ENCODE measurements at regions not wholly inside any gene's neighbourhood (a gene's known extent, or its start where the extent isn't known, plus 50 kb on each side); places are given as distances from the start of the nearest gene placed in this dataset.

DNA sequence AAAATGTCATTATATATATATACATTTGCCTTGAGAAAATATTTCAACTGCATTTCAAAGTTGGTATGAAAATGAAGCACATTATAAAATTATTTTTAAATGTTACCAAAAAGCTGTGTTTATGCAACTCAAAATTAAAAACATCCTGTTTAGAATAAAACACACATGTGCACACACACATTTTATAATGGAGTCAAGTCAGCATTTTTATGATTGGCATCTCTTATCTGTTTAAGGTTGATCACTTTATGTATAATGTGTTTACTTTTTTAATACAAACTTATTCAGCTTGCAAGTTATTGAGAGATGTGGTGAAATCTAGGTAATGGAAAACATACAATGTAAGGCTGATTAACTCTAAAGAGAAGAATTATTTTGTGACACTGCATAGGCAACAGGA is 80.4 kb downstream of the IFI44 start:
- no peak overlapping the region for H3K4me3 Mint-ChIP-seq
- Histone ChIP-seq H3K27me3 (ENCODE audit: control insufficient read depth, insufficient read depth, low read length, poor library complexity, severe bottlenecking) (no peaks in the 10 kb centered on the region), H3K27ac (ENCODE audit: low read depth, low read length) (no peak overlapping the region), H3K36me3 (ENCODE audit: control insufficient read depth, insufficient read depth, low read length) (no peaks in the 10 kb centered on the region), H3K9me3 (ENCODE audit: control insufficient read depth, low read length) (no peaks in the 10 kb centered on the region), H3K4me3 (ENCODE audit: low read length) (no peak overlapping the region), H3K4me1 (ENCODE audit: control insufficient read depth, insufficient read depth, low read length) (no peaks in the 10 kb centered on the region), H3K9ac (ENCODE audit: extremely low read depth, low read length, poor library complexity, severe bottlenecking) (no peak overlapping the region)
- no peaks in the 10 kb centered on the region for H3K4me1 Mint-ChIP-seq
- no peak overlapping the region for H3K27ac Mint-ChIP-seq
- TF ChIP-seq, protein P1, sequence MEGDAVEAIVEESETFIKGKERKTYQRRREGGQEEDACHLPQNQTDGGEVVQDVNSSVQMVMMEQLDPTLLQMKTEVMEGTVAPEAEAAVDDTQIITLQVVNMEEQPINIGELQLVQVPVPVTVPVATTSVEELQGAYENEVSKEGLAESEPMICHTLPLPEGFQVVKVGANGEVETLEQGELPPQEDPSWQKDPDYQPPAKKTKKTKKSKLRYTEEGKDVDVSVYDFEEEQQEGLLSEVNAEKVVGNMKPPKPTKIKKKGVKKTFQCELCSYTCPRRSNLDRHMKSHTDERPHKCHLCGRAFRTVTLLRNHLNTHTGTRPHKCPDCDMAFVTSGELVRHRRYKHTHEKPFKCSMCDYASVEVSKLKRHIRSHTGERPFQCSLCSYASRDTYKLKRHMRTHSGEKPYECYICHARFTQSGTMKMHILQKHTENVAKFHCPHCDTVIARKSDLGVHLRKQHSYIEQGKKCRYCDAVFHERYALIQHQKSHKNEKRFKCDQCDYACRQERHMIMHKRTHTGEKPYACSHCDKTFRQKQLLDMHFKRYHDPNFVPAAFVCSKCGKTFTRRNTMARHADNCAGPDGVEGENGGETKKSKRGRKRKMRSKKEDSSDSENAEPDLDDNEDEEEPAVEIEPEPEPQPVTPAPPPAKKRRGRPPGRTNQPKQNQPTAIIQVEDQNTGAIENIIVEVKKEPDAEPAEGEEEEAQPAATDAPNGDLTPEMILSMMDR (conservative IDR thresholded peaks at IDR 0.05), result no peak
- H3K9me3 Mint-ChIP-seq, result no peaks in the 10 kb centered on the region
- DNase-seq, result no peak
- H3K27me3 Mint-ChIP-seq (ENCODE audit: insufficient read depth), result no peaks in the 10 kb centered on the region
- no peaks in the 10 kb centered on the region for H3K36me3 Mint-ChIP-seq (ENCODE audit: low read depth)

GRCh38 chr1:78731674-78732073 is 82.0 kb downstream of the IFI44 start:
- H3K4me1 Mint-ChIP-seq, result no peaks in the 10 kb centered on the region
- Histone ChIP-seq H3K9me3 (ENCODE audit: control insufficient read depth, low read length) (no peaks in the 10 kb centered on the region), H3K9ac (ENCODE audit: extremely low read depth, low read length, poor library complexity, severe bottlenecking) (no peak overlapping the region), H3K27me3 (ENCODE audit: control insufficient read depth, insufficient read depth, low read length, poor library complexity, severe bottlenecking) (no peaks in the 10 kb centered on the region), H3K4me1 (ENCODE audit: control insufficient read depth, insufficient read depth, low read length) (no peaks in the 10 kb centered on the region), H3K36me3 (ENCODE audit: control insufficient read depth, insufficient read depth, low read length) (no peaks in the 10 kb centered on the region), H3K27ac (ENCODE audit: low read depth, low read length) (no peak overlapping the region), H3K4me3 (ENCODE audit: low read length) (no peak overlapping the region)
- no peaks in the 10 kb centered on the region for H3K9me3 Mint-ChIP-seq
- TF ChIP-seq, protein P1 (conservative IDR thresholded peaks at IDR 0.05), result no peak
- WGBS, 2 experiments (ENCODE audit: insufficient coverage in 1 of 2, insufficient read length in 1 of 2), result 97 to 99% methylated on average over 5 of the region's 5 CpGs
- no peak overlapping the region for H3K4me3 Mint-ChIP-seq
- no peak for DNase-seq
- H3K36me3 Mint-ChIP-seq (ENCODE audit: low read depth), result no peaks in the 10 kb centered on the region
- no peak overlapping the region for H3K27ac Mint-ChIP-seq
- no peaks in the 10 kb centered on the region for H3K27me3 Mint-ChIP-seq (ENCODE audit: insufficient read depth)

DNA sequence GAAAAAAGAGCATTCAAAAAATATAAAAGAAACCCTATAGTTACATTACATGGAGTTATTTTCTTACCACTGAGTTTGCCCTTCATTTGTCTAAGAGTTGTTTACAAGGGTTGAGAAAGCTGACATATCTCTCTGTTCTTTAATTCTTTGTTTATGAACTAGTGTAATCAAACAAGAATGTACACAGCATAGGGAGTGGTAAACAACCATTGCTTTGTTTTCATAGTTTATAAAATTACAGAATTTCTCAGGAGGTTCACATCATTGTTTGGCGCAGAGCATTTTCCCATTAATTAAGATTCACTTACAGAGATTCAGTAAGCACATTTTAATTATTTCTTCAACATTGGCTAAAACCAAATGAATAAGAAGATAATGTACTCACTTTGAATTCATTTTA is 87.6 kb downstream of the IFI44 start:
- peaks cover 28% of the 10 kb centered on the region for H3K9me3 Mint-ChIP-seq
- 93% methylated on average over 1 of the region's 1 CpG; no CpG with 5 or more reads in 1 of the 2 experiments for WGBS, 2 experiments (ENCODE audit: insufficient coverage in 1 of 2, insufficient read length in 1 of 2)

More for the DNA sequence above, 87.6 kb downstream of the IFI44 start:
- H3K4me3 ChIP-seq (ENCODE audit: low read length), result no peak overlapping the region
- H3K27me3 ChIP-seq (ENCODE audit: control insufficient read depth, insufficient read depth, low read length, poor library complexity, severe bottlenecking), result no peaks in the 10 kb centered on the region
- Mint-ChIP-seq H3K27me3 (ENCODE audit: insufficient read depth) (no peaks in the 10 kb centered on the region), H3K4me3 (no peak overlapping the region), H3K36me3 (ENCODE audit: low read depth) (no peaks in the 10 kb centered on the region), H3K27ac (no peak overlapping the region), H3K4me1 (no peaks in the 10 kb centered on the region)
- H3K9ac ChIP-seq (ENCODE audit: extremely low read depth, low read length, poor library complexity, severe bottlenecking), result no peak overlapping the region
- TF ChIP-seq, protein P1 (conservative IDR thresholded peaks at IDR 0.05), result no peak
- H3K27ac ChIP-seq (ENCODE audit: low read depth, low read length), result no peak overlapping the region
- H3K4me1 ChIP-seq (ENCODE audit: control insufficient read depth, insufficient read depth, low read length), result no peaks in the 10 kb centered on the region
- no peaks in the 10 kb centered on the region for H3K36me3 ChIP-seq (ENCODE audit: control insufficient read depth, insufficient read depth, low read length)
- H3K9me3 ChIP-seq (ENCODE audit: control insufficient read depth, low read length), result no peaks in the 10 kb centered on the region
- DNase-seq, result no peak

Measured in endodermal cell (in vitro differentiated cells).